ENCODE measurements at regions not wholly inside any gene's neighbourhood (a gene's known extent, or its start where the extent isn't known, plus 50 kb on each side); places are given as distances from the start of the nearest gene placed in this dataset.
"Not testable (repeated sequence)": the region's sequence is repeated elsewhere in the genome, so short reads cannot be mapped to it uniquely, and the experiment has no call there.

GRCh38 chr20:11992426-11992825, 74.7 kb downstream of the BTBD3 start:
- H3K36me3 Mint-ChIP-seq, result no peaks in the 10 kb centered on the region
- H3K4me1 Mint-ChIP-seq (ENCODE audit: unreplicated experiment), result peaks cover 40% of the 10 kb centered on the region
- DNase-seq (ENCODE audit: extremely low spot score, unreplicated experiment), result no peak
- H3K4me3 Mint-ChIP-seq, result no peak overlapping the region
- no peaks in the 10 kb centered on the region for H3K27me3 Mint-ChIP-seq
- no peak for TF ChIP-seq CTCF (conservative IDR thresholded peaks at IDR 0.05)
- no peaks in the 10 kb centered on the region for H3K9me3 Mint-ChIP-seq
- no peak overlapping the region for H3K27ac Mint-ChIP-seq

DNA sequence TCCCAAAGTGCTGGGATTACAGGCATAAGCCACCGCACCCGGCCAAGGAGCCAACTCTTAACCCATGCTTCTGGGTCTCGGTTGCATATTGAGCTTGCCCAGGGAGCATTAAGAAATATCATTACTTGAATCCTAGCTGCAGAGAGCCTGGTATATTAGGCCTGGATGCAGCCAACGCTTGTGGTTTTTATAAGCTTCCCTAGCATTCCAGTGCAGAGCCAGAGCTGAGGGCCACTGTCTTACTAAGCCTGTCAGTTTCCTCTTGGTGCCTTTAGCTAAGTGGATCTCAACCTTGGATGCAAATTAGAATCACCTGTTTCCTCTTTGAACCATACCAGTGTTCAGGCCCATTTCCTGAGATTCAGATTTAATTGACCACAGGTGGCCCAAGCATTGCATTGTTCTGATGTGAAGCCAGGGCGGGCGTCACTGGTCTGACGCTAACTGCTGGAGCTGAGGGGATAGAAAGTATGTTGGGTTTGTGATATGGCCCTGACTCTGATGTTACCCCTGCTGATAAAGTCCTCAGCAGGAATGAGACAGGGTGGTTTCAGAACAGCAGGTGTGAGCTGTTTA, 76.3 kb downstream of the BTBD3 start:
- H3K4me1 Mint-ChIP-seq (ENCODE audit: unreplicated experiment), result peaks cover 35% of the 10 kb centered on the region

GRCh38 chr20:11995805-11996567, 78.3 kb downstream of the BTBD3 start:
- Mint-ChIP-seq H3K9me3 (no peaks in the 10 kb centered on the region), H3K4me1 (ENCODE audit: unreplicated experiment) (peaks cover 30% of the 10 kb centered on the region), H3K36me3 (no peaks in the 10 kb centered on the region), H3K27me3 (no peaks in the 10 kb centered on the region), H3K27ac (no peak overlapping the region), H3K4me3 (no peak overlapping the region)
- no peak for TF ChIP-seq CTCF (conservative IDR thresholded peaks at IDR 0.05)
- DNase-seq (ENCODE audit: extremely low spot score, unreplicated experiment), result no peak

More for the DNA sequence above, 76.3 kb downstream of the BTBD3 start:
- no peaks in the 10 kb centered on the region for H3K9me3 Mint-ChIP-seq
- no peak overlapping the region for H3K27ac Mint-ChIP-seq
- no peak for DNase-seq (ENCODE audit: extremely low spot score, unreplicated experiment)
- H3K4me3 Mint-ChIP-seq, result no peak overlapping the region
- no peaks in the 10 kb centered on the region for H3K27me3 Mint-ChIP-seq
- no peaks in the 10 kb centered on the region for H3K36me3 Mint-ChIP-seq
- TF ChIP-seq CTCF (conservative IDR thresholded peaks at IDR 0.05), result no peak

- H3K9me3 Mint-ChIP-seq; H3K4me3 Mint-ChIP-seq; H3K4me1 Mint-ChIP-seq (ENCODE audit: unreplicated experiment); H3K36me3 Mint-ChIP-seq; H3K27ac Mint-ChIP-seq; DNase-seq (ENCODE audit: extremely low spot score, unreplicated experiment); H3K27me3 Mint-ChIP-seq: not testable (repeated sequence)
These were observed 87.1 kb downstream of the BTBD3 start for GRCh38 chr20:12004776-12005175.

DNA sequence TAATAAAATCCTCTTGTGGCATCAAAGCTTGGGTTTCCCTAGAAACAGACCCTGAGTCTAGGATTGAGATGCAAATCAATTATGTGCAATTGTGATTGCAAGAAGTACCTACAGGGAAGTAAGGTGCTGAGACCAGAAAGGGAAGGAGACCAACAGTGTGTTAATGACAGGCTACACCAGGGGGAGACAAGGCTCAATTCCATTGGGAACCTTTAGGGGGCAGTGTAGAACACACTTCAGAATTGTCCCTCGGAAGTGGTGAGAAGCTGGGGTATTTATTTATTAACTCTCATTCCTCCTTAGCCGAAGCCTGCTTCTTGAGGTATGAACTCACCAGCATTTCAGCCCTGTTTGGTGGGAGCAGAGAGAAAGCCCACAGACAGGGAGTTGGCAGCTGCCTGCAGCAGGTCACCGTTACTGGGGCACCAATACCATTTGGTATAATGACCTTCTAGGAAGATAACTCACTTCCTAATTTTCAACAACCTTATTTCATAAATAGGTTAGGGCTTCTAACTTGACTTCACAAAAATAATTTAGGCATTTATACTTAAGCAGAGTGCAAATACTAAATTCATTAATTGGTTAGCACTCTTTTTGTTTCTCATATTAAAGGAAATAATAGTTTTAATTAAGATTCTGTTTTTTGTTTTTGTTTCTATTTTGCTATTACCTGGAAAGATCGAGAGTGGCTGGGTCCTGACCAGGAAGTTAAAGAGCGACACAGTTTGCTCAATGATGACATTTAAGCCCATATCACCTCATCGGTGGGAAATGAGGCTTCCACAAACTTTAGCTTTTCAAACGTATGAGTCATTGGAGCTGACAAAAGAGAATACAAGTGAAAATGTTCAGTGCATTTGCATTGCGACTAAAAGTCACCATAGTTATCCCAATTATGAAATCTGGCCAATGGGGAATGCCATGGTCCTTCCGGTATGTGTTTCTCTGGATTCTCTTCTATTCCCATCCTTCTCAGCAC, 94.8 kb downstream of the BTBD3 start:
- peak; percentile 77 for TF ChIP-seq CTCF (conservative IDR thresholded peaks at IDR 0.05)
- H3K27me3 Mint-ChIP-seq, result peaks cover 3% of the 10 kb centered on the region
- no peaks in the 10 kb centered on the region for H3K36me3 Mint-ChIP-seq
- no peaks in the 10 kb centered on the region for H3K9me3 Mint-ChIP-seq
- no peak for DNase-seq (ENCODE audit: extremely low spot score, unreplicated experiment)
- no peaks in the 10 kb centered on the region for H3K4me1 Mint-ChIP-seq (ENCODE audit: unreplicated experiment)
- no peak overlapping the region for H3K4me3 Mint-ChIP-seq
- H3K27ac Mint-ChIP-seq, result no peak overlapping the region

Data from type B pancreatic cell (in vitro differentiated cells).